HG03066 (cell line): ENCODE measurements at regions not wholly inside any gene's neighbourhood (a gene's known extent, or its start where the extent isn't known, plus 50 kb on each side); places are given as distances from the start of the nearest gene placed in this dataset.

Source experiments
- ATAC-seq: cut with Tn5 transposase; IDR thresholded peaks from one replicate; pipeline ENCODE4 v1.9.1; 2021; ENCODE audit warnings: low read depth; ENCODE audit not compliant: unreplicated experiment

- no peak for ATAC-seq
Measured at GRCh38 chr12:107318806-107319532, 225.6 kb upstream of the CRY1 start.

DNA sequence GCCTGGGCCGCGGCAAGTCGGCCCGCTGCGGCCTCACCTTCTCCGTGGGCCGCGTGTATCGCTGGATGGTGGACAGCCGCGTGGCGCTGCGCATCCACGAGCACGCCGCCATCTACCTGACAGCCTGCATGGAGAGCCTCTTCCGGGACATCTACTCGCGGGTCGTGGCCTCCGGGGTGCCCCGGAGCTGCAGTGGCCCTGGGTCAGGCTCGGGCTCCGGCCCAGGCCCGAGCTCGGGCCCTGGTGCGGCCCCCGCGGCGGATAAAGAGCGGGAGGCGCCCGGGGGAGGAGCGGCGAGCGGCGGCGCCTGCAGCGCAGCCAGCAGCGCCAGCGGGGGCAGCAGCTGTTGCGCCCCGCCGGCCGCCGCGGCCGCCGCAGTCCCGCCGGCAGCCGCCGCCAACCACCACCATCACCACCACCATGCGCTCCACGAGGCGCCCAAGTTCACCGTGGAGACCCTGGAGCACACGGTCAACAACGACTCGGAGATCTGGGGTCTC lies 226.2 kb upstream of the CRY1 start:
- no peak for ATAC-seq

DNA sequence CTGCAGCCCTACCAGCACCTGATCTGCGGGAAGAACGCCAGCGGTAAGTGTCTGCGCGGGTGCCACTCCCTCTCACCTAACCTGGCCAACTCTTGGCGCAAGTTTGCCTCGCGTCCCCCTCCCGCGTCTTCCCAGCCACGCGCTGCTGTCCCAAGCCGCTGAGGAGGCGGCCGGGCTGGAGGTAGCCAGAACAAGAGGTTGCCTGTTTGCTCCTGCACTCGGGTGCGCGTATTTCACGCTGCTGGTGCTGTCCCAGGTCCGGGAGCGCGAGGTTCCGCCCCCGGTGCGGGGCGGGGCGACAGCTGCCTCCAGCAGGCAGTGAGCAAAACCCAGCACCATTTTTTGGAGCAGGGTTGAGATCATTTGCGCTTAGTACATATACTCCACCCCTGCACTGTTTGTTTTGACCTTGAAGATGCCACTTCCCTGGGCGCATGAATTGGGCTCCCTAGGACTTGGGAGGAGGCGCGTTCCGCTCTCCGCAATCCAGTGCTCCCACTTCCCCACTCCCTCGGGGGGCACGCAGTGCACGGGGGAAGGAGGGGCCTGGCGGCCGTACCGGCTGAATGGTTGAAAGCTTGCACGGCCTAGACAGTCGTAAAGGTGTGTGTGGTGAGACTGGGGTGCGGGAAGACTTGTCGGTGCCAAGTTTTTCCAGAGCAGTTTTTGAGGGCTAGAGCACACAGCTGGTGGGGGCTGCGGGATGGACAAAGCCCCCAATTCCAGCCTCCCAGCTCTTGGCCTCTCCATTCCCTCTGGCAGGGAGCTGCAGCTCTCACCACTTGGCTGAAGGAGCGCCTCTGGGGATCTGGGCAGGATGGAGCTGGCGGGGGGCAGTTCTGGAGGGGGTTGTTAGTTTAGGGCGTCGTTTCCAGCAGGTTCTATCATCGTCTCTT lies 226.9 kb upstream of the CRY1 start:
- ATAC-seq: no peak

- ATAC-seq: no peak
Measured at GRCh38 chr12:107320929-107321631, 227.7 kb upstream of the CRY1 start.

GRCh38 chr12:107322063-107322462 lies 228.7 kb upstream of the CRY1 start:
- ATAC-seq: no peak

- ATAC-seq: no peak
Measured at GRCh38 chr12:107325075-107325608, 231.8 kb upstream of the CRY1 start.

DNA sequence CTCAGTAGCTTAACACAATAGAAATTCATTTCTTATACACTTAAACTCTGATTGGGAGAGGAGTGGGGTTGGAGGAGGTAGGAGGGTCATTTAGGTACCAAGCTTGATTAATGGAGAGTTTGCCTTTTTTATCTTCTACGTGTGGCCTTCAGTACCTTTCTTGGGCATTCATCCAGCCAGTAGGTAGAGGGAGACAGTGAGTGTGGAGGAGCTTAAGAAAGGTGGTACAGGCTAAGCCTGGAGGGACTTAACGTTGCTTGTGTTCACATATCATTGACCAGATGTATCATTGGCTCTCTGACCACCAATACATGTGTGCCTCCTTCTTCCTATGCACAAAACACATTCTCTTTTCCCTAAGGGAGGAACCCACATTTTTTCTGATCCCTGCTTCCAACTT lies 232.9 kb upstream of the CRY1 start:
- no peak for ATAC-seq

GRCh38 chr12:107327651-107328182 lies 234.4 kb upstream of the CRY1 start:
- no peak for ATAC-seq

DNA sequence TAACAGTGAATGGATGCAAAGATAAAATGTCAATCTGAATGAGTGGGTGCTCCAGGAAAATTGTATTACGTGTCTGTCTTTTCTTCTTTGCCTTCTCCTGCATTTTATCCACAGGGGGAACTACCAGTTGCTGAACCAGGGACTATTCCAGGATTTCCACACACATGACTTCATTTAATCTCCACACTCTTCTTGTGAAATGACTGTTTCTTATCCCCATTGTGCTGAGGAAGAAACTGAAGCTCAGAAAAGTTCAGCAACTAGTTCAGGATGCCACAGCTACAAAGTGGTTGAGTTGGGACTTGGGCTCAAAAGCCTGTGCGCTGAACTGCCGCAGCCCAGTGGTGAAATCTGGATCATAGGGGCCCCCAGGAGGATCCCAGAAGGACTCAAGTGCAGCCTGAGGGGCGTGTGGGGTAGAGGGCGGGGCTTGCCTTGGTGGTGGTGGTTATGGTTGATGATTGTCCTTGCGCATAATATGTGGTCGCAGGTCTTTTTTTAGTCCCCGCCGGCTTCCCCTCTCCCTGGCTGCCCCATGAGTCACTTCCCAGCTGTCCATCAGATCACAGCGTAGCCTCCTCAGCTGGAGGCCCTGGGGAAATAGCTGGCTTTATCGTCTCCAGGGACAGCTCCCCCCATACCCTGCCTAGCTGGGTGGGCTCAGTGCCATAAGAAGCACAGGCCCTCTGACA lies 235.2 kb upstream of the CRY1 start:
- ATAC-seq: no peak

GRCh38 chr12:107329569-107330324 lies 236.4 kb upstream of the CRY1 start:
- no peak for ATAC-seq

GRCh38 chr12:107330831-107331431 lies 237.6 kb upstream of the CRY1 start:
- no peak for ATAC-seq

GRCh38 chr12:107331471-107331870 lies 238.1 kb upstream of the CRY1 start:
- ATAC-seq: no peak

- no peak for ATAC-seq
Measured at GRCh38 chr12:107331912-107332311, 238.6 kb upstream of the CRY1 start.

DNA sequence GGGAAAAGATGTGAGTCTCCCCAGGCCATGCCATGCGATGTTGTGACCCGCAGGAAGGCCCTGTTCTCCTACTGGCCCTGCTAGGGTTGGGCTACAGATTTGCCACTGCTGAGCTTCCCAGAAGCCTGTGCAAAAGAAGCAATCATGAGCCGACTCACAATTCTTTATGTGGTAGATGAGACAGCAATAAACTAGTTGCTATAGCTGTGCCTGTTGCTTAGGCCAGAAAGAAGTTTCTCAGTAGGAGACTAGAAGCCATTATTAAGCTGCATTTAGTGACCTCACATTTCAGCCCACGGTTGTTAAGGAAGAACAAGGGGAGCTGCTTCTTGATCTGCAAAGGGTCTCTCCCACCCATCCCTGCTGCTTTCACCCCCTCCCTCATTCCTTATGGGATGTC lies 239.4 kb upstream of the CRY1 start:
- no peak for ATAC-seq

DNA sequence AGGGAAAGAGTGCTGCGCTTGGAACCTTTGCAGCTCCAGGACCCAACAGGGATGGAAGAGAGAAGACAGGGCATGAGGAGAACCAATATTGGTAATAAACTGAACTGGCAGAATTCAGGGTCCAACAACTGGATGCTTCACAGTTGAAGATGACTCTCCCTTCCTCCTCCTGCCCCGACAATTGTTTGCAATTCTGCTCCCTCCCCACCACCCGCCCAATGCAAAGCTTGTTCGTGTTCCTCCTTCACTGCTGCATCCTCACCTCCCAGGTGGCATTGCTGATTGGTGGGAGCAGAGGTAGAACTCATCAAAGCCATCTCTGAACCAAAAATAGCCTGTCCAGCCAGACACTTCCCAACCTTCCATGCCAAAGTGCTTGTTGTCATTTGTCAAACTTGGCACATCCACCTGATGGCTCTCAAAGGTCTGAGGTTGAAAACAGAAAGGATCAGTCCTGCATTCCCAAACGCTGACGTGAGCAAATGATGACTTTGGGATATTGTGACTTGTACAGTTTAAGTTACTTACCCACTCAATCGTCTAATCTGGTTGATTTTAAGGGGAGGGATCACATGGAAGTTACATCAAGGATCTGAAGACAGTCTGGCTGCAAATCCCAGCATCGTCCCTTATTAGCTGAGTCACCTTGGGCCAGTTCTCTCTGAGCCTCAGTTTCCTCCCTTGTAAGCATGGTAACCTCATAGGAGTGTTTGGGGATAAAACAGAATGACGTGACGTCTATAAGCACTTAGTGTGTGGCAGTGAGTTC lies 242.6 kb upstream of the CRY1 start:
- ATAC-seq: no peak

- ATAC-seq: no peak
Measured at GRCh38 chr12:107336695-107337094, 243.3 kb upstream of the CRY1 start.

DNA sequence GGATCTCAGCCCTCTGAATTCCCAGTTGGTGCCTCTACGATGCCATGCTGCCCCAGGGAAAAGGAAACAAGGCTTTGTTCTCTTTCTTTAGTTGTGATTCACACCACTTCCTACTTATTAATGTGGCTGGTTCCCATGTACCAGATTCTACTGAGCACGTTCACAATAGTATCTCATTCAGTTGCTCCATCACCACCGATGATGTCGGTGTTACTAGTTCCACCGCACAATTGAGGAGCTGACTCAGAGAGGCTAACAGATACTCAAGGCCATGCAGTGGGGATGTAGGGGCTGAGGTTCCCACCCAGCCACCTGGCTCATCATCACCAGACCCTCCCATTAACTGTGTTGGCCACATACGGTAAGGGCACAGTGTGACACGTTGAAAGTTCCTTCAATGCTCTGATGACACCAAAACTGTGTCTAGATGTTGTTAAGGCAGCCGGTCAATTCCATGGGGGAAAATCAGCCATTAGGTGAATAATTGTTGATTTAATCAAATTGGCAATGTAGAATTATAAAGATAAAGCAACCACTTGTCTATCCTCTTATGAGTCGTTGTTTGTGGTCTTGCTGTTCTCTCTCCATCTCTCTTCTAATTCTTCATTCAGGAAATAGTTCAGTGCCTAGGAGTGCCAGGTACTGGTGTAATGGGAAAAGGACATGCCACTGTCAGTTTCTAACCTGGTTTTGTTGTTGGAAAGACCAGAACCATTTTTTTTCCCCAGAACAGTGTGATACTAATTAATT lies 244.2 kb upstream of the CRY1 start:
- ATAC-seq: no peak
